ENCODE measurements at regions not wholly inside any gene's neighbourhood (a gene's known extent, or its start where the extent isn't known, plus 50 kb on each side); places are given as distances from the start of the nearest gene placed in this dataset.

GRCh38 chr5:156008844-156009243 lies 318.1 kb upstream of the SGCD start:
- no peak overlapping the region for H2AFZ ChIP-seq (ENCODE audit: low read depth, low read length)
- H3K9me1 ChIP-seq (replicated peaks; ENCODE audit: control insufficient read depth, extremely low read depth, insufficient read depth, low read length): no peaks in the 10 kb centered on the region
- H3K27me3 ChIP-seq (ENCODE audit: control insufficient read depth in 2 of 2, insufficient read depth in 2 of 2, low read length in 2 of 2): no peaks in the 10 kb centered on the region
- no peak overlapping the region for H3K4me3 ChIP-seq (replicated peaks in 1 of 3; ENCODE audit: insufficient read depth in 1 of 3, low read depth in 1 of 3, low read length in 3 of 3)
- intact Hi-C loops (cut with micrococcal nuclease): no loop called here
- no peaks in the 10 kb centered on the region for H3K79me2 ChIP-seq (ENCODE audit: control insufficient read depth, insufficient read depth, low read length)
- H3K27ac ChIP-seq (ENCODE audit: insufficient read depth, low read depth, low read length): no peak overlapping the region
- H3K4me2 ChIP-seq (ENCODE audit: insufficient read depth, low read length): no peak overlapping the region
- no peaks in the 10 kb centered on the region for H3K36me3 ChIP-seq (ENCODE audit: control insufficient read depth in 2 of 2, extremely low read depth in 1 of 2, insufficient read depth in 2 of 2, low read length in 2 of 2)
- TF ChIP-seq JUN (IDR thresholded peaks at IDR 0.05; ENCODE audit: borderline replicate concordance, insufficient read depth, insufficient read length, low read depth) (no peak), POLR2AphosphoS5 (IDR thresholded peaks at IDR 0.05; ENCODE audit: insufficient read depth, low read depth, low read length) (no peak), POLR2A (IDR thresholded peaks at IDR 0.05; ENCODE audit: low read depth, low read length) (no peak), MYC (IDR thresholded peaks at IDR 0.05; ENCODE audit: low read depth, low read length) (no peak), EZH2 (IDR thresholded peaks at IDR 0.05; ENCODE audit: borderline replicate concordance, low read depth, low read length, severe bottlenecking) (no peak), FOS (IDR thresholded peaks at IDR 0.05; ENCODE audit: borderline replicate concordance, insufficient read depth, low read length) (no peak), CTCF (IDR thresholded peaks at IDR 0.05; ENCODE audit: extremely low read depth in 1 of 2, insufficient read depth in 1 of 2, low read depth in 1 of 2, low read length in 2 of 2) (no peak), GATA2 (IDR thresholded peaks at IDR 0.05; ENCODE audit: insufficient read depth, insufficient read length, low read depth, low read length) (no peak)
- TF ChIP-seq, protein P1, sequence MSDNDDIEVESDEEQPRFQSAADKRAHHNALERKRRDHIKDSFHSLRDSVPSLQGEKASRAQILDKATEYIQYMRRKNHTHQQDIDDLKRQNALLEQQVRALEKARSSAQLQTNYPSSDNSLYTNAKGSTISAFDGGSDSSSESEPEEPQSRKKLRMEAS (IDR thresholded peaks at IDR 0.05; ENCODE audit: insufficient read depth, insufficient read length): no peak
- no peak overlapping the region for H3K9ac ChIP-seq (replicated peaks; ENCODE audit: extremely low read depth, insufficient read depth, low read length)
- CTCF ChIA-PET: no interaction called here
- POLR2A ChIA-PET: no interaction called here
- DNase-seq (ENCODE audit: low read depth, low spot score) (no peak), FAIRE-seq (no peak)
- dilution Hi-C loops (cut with MboI; ENCODE audit: extremely low pct_ligation_motif_present, low sequenced_read_pairs): no loop called here
- no peaks in the 10 kb centered on the region for H3K4me1 ChIP-seq (ENCODE audit: control insufficient read depth, extremely low read depth, insufficient read depth, low read length)
- no TSS peak for BruUV-seq (replicated peaks)
- no peaks in the 10 kb centered on the region for H4K20me1 ChIP-seq (replicated peaks; ENCODE audit: control insufficient read depth, extremely low read depth, insufficient read depth, low read length)
- no peaks in the 10 kb centered on the region for H3K9me3 ChIP-seq (replicated peaks; ENCODE audit: control insufficient read depth, insufficient read depth, low read length)

Measured in endothelial cell of umbilical vein (primary cell).